Right lobe of liver (tissue), 4 donors: ENCODE measurements at regions not wholly inside any gene's neighbourhood (a gene's known extent, or its start where the extent isn't known, plus 50 kb on each side); places are given as distances from the start of the nearest gene placed in this dataset.

Experiments
- POLR2A ChIP-seq: fragments of 450-650 bp; IDR thresholded peaks from one replicate; pipeline ENCODE4 v1.6.1; 2017; ENCODE audit warnings: antibody characterized with exemption, mild to moderate bottlenecking
- TF ChIP-seq, protein P1 (sequence below), 4 donors: fragments of 200-600 bp in 3 of 4; fragments of 450-650 bp in 1 of 4; IDR thresholded peaks; one replicate each; pipeline versions ENCODE4 v1.5.1 to v1.8.0; 2016 to 2022; ENCODE audit warnings: antibody characterized with exemption in 4 of 4, mild to moderate bottlenecking in 2 of 4
- donor health status: DM: no; HTN: no; CAD: no.
- donor health status: DM: no; HTN: no; CAD: no.
- donor health status: DM: no; HTN: yes; CAD: no.

DNA sequence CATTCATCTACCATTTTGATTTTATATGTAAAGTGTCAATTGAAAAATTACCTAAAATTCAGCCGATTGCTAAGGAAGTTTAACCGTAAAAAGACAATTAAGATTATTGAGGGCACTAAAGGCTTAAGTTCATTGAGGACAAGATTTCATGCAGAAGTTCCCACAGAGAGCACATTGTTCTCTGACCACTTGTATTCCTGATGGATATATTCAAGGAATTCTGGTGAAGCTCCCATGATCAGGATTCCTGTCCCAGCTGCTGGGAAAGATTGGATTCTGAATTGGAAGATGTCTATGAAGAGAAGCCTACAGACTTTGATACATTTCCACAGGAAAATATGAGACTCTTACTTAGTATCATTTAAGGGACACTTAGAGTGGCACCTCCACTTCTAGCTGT, 209.2 kb upstream of the KCTD3 start:
- TF ChIP-seq, protein P1, sequence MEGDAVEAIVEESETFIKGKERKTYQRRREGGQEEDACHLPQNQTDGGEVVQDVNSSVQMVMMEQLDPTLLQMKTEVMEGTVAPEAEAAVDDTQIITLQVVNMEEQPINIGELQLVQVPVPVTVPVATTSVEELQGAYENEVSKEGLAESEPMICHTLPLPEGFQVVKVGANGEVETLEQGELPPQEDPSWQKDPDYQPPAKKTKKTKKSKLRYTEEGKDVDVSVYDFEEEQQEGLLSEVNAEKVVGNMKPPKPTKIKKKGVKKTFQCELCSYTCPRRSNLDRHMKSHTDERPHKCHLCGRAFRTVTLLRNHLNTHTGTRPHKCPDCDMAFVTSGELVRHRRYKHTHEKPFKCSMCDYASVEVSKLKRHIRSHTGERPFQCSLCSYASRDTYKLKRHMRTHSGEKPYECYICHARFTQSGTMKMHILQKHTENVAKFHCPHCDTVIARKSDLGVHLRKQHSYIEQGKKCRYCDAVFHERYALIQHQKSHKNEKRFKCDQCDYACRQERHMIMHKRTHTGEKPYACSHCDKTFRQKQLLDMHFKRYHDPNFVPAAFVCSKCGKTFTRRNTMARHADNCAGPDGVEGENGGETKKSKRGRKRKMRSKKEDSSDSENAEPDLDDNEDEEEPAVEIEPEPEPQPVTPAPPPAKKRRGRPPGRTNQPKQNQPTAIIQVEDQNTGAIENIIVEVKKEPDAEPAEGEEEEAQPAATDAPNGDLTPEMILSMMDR (IDR thresholded peaks at IDR 0.05) = no peak
- no peak for TF ChIP-seq POLR2A
